VCaP (cell line): ENCODE measurements at regions not wholly inside any gene's neighbourhood (a gene's known extent, or its start where the extent isn't known, plus 50 kb on each side); places are given as distances from the start of the nearest gene placed in this dataset.

Source experiments
- H3K27ac ChIP-seq: fragments of 450-650 bp; 2 replicates; pipeline ENCODE4 v1.5.1; 2017
- CTCF ChIP-seq: fragments of 450-650 bp; conservative IDR thresholded peaks from 2 replicates; pipeline ENCODE4 v1.5.1; 2017; ENCODE audit warnings: mild to moderate bottlenecking, moderate library complexity

GRCh38 chr6:14499841-14500240, 382.3 kb downstream of the CD83 start:
- TF ChIP-seq CTCF, result no peak
- H3K27ac ChIP-seq, result no peak overlapping the region

GRCh38 chr6:14500809-14501208, 383.2 kb downstream of the CD83 start:
- no peak overlapping the region for H3K27ac ChIP-seq

GRCh38 chr6:14501240-14501639, 383.7 kb downstream of the CD83 start:
- TF ChIP-seq CTCF, result no peak
- H3K27ac ChIP-seq, result no peak overlapping the region

More at GRCh38 chr6:14500809-14501208, 383.2 kb downstream of the CD83 start:
- no peak for TF ChIP-seq CTCF

- TF ChIP-seq CTCF, result no peak
- no peak overlapping the region for H3K27ac ChIP-seq
Measured at GRCh38 chr6:14501914-14502313, 384.3 kb downstream of the CD83 start.

- H3K27ac ChIP-seq, result no peak overlapping the region
- no peak for TF ChIP-seq CTCF
Measured at GRCh38 chr6:14502551-14502950, 385.0 kb downstream of the CD83 start.

- no peak overlapping the region for H3K27ac ChIP-seq
- TF ChIP-seq CTCF, result no peak
Measured at GRCh38 chr6:14505401-14505800, 387.8 kb downstream of the CD83 start.

GRCh38 chr6:14506656-14507246, 389.2 kb downstream of the CD83 start:
- TF ChIP-seq CTCF, result no peak

More at GRCh38 chr6:14506656-14507246, 389.2 kb downstream of the CD83 start:
- no peak overlapping the region for H3K27ac ChIP-seq
